ENCODE measurements at regions not wholly inside any gene's neighbourhood (a gene's known extent, or its start where the extent isn't known, plus 50 kb on each side); places are given as distances from the start of the nearest gene placed in this dataset.

DNA sequence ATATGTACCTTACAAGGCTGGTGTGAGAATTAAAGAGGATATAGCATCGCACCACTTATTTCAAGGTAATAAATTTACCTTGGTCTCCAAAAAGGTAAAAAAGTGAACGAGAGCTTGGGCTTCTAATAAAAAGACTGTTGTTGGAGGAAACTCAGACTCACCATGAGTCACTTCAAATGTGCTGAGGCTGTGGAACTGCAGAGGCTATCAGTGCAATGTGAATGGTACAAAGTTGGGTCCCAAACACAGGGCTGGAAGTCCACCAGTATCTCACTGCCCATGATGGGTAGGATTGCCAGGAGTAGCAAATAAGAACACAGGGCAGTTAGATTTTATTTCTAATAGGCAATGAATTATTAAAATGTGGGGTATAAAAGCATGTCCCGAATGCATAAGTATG, 200.6 kb downstream of the MAFB start:
- DNase-seq = no peak

DNA sequence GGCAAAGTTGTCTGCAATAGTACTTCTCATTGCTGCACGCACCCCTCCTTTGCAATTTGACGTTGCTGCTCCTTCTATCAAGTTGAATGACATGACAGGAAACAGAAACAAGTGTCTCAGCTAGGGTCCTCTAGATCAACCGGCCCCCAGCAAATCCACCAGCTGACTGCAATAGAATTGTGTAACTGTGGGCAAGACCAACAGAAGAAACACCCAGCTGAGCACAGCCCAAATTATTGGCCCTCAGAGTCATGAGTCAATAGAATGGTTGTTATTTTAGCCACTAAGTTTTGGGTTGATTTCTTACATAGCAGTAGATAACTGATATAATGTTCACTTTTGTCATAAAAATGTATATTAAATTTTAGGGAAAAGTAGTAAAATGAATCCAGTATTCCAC, 202.7 kb downstream of the MAFB start:
- no peak for DNase-seq

DNA sequence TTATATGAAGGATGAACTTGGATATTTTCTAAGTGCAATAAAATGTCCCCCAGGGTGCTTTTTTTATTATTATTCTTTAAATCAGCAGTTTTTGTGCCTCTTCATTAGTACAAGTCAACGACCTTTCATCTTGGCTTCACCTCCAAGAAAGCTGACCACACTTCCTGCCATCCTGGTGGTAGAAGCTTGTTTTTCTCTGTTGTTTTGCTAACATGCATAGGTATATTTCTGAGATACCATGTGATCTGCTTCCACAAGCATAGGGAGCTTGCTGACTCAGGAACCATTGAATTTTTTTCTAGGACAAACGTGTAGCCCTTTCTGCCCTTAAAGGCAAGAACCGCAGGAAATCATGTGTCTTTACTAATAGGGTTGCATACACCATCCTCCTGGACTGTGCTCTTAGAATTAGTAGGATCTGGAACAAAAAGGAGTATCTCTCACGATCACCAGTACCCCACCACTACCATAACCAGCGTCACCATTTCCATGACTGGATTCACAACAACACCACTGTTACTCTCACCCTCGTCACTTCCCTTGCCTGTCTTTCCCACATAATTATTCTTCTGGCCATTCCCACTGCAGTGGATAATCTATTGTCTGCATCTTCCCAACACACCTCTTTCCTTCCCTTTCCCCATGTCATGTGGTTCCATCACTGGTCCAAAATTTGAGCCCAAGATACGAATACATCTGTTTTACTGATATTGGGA, 207.1 kb downstream of the MAFB start:
- no peak for DNase-seq

DNA sequence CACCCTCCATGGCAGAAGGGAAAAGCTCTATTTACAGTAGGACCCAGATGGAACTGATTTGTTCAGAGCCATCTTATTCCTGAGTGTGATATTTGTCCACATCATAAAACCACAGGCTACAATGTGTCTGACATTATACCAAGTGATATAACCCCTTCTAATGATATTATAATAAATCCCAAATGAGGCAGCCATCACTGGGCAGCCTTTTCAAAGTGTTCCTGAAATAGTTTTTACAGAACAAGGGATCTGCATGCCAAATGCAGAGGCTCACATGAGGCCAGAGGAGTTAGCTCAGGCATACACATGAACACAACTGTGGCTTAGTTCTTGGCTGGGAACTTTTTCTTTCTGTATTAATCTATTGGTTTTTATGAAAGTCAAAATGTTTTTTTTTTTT, 207.7 kb downstream of the MAFB start:
- peak; percentile 26 for DNase-seq

GRCh38 chr20:40477805-40478204, 211.2 kb downstream of the MAFB start:
- DNase-seq = no peak

DNA sequence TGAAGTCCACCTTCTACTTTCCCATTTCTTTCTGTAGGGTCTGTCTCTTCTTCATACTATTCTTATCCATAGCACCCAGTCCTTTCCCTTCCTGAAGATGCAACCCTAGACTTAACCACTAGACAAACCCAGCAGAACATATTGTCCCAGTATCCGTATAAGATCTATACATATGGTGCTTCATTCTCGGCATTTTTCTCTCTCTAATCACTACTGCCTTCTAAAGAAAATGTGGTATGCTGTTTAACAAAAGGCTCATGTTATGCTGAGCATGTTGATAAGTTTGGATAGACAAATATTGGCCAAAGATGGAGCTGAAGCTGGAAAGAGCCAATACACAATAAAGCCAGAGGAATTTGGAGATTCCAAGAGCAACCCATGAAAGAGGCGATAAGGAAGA, 212.6 kb downstream of the MAFB start:
- DNase-seq = no peak

DNA sequence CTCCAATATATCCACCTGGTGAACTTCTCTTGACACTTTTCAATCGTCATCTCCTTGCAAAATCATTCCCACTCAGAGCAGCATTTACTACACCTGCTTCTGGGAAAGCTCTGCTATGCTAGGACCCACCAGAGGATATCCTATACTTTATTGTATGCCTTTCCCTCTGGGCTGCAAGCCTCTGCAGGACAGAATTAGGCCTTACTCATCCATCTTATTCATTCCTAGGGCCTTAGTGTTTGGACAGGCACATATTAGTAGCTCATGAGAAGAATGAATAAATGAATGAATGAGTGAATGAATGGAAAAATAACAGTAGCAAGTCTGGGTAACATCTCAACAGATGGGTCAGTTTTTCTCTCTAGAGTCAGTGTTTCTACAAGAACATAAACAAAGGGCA, 216.1 kb downstream of the MAFB start:
- DNase-seq = no peak

- DNase-seq = no peak
Measured at GRCh38 chr20:40471261-40471629, 217.8 kb downstream of the MAFB start.

GRCh38 chr20:40470445-40471260, 218.4 kb downstream of the MAFB start:
- DNase-seq = no peak

- no peak for DNase-seq
Measured at GRCh38 chr20:40468759-40469158, 220.3 kb downstream of the MAFB start.

GRCh38 chr20:40467703-40468411, 221.2 kb downstream of the MAFB start:
- DNase-seq = no peak

DNA sequence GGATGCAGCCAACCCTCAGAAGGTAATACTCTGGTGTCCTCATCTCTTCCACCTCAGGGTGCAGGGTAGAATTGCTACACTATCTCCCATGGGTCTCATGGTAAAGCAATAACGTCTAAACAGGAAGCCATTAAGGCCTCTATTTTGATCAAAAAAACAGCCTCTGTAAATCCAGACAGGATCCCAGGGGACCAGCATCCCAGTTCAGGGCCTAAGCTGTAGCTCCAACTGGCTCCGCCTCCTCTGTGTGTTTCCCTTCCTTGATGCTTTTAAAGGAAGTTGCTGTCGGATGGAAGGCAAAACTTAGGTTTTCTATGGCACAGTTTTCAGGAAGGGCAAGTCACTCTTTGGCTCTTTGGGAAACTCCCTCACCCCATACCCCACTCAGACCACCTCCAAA, 222.0 kb downstream of the MAFB start:
- no peak for DNase-seq

DNA sequence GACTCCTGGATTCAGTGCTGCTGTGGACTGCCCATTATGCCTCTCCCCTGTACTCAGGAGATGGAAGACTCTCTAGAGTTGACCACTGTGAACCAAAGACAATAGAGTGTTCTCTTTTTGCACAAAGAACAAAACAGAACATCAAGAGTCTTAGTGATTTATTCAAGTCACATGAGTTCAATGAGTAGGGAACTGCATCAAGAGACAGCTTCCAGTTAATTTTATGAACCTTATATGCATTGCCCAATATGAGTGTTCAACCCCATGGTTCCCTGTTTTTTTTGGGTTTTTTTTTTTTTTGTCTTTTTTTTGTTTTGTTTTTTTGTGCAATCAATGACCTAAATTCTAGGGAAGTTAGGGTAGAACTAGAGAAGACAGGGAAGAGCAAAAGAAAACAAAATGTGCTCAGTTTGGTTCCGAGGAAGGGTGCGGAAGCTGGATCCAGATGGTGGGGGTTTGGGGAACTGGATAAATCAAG, 224.3 kb downstream of the MAFB start:
- no peak for DNase-seq

GRCh38 chr20:40463171-40463570, 225.9 kb downstream of the MAFB start:
- no peak for DNase-seq

- DNase-seq = no peak
Measured at GRCh38 chr20:40462566-40462965, 226.5 kb downstream of the MAFB start.

GRCh38 chr20:40459299-40459698, 229.7 kb downstream of the MAFB start:
- DNase-seq = no peak

- no peak for DNase-seq
Measured at GRCh38 chr20:40457404-40457803, 231.6 kb downstream of the MAFB start.

GRCh38 chr20:40452758-40453157, 236.3 kb downstream of the MAFB start:
- DNase-seq = no peak

- no peak for DNase-seq
Measured at GRCh38 chr20:40451552-40451951, 237.5 kb downstream of the MAFB start.

- DNase-seq = no peak
Measured at GRCh38 chr20:40449974-40450616, 238.9 kb downstream of the MAFB start.

DNA sequence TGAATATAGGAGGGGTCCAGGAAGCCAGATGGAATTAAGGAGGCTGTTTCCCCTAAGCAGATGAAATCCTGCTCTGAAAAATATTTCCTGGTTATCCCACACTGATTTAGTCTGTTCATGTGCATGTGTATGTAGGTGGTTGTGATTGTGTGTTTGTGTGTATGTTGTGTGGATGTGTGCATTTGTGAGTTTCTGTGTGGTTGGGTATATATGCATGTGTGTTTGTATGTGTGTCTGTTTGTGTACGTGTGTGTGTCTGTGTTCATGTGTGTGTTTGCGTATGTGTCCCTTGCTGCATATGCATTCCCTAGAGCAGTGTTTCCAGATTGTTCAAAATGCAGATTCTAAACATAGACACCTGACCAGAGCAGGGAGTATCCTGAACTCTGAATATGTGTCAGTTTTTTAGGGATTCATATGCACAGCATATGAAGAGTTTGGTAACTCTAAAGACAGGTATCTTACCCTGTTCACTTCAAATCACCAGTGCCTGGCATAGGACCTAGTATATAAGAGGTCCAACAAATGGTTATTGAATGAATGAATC, 239.8 kb downstream of the MAFB start:
- DNase-seq = no peak

- DNase-seq = no peak
Measured at GRCh38 chr20:40446888-40447287, 242.1 kb downstream of the MAFB start.

- no peak for DNase-seq
Measured at GRCh38 chr20:40444516-40444915, 244.5 kb downstream of the MAFB start.

Measured in hindlimb muscle (tissue), 1 donor.